HEK293 (cell line): ENCODE measurements at regions not wholly inside any gene's neighbourhood (a gene's known extent, or its start where the extent isn't known, plus 50 kb on each side); places are given as distances from the start of the nearest gene placed in this dataset.

Experiments
- CTCF ChIP-seq: fragments of 450-650 bp; formaldehyde crosslinking; IDR thresholded peaks from 2 replicates; pipeline ENCODE4 v1.5.1; 2016; ENCODE audit warnings: missing biosample characterization, missing genetic modification characterization
- HIC1 ChIP-seq: fragments of 450-650 bp; formaldehyde crosslinking; IDR thresholded peaks from 2 replicates; pipeline ENCODE4 v1.5.1; 2016; ENCODE audit warnings: missing biosample characterization, missing genetic modification characterization
- IKZF3 ChIP-seq: fragments of 450-650 bp; IDR thresholded peaks from 2 replicates; pipeline ENCODE4 v1.5.0; 2018; ENCODE audit warnings: missing biosample characterization, mild to moderate bottlenecking, missing genetic modification characterization, moderate library complexity
- MZF1 ChIP-seq: fragments of 450-650 bp; formaldehyde crosslinking; IDR thresholded peaks from 2 replicates; pipeline ENCODE4 v1.5.1; 2017; ENCODE audit warnings: missing biosample characterization, missing genetic modification characterization, borderline replicate concordance
- TRIM28 ChIP-seq: IDR thresholded peaks from 2 replicates; pipeline ENCODE4 v1.6.1; 2011; ENCODE audit warnings: low read length, control low read depth, borderline replicate concordance
- TSHZ1 ChIP-seq: fragments of 450-650 bp; formaldehyde crosslinking; IDR thresholded peaks from 2 replicates; pipeline ENCODE4 v1.5.1; 2016; ENCODE audit warnings: missing biosample characterization, missing genetic modification characterization, borderline replicate concordance
- WT1 ChIP-seq: fragments of 450-650 bp; formaldehyde crosslinking; IDR thresholded peaks from 2 replicates; pipeline ENCODE4 v1.5.1; 2016; ENCODE audit warnings: missing biosample characterization, missing genetic modification characterization
- ZNF132 ChIP-seq: fragments of 450-650 bp; formaldehyde crosslinking; IDR thresholded peaks from 2 replicates; pipeline ENCODE4 v1.5.1; 2017; ENCODE audit warnings: missing biosample characterization, missing genetic modification characterization, borderline replicate concordance
- ZNF133 ChIP-seq: fragments of 450-650 bp; formaldehyde crosslinking; IDR thresholded peaks from 2 replicates; pipeline ENCODE4 v1.5.1; 2016; ENCODE audit warnings: missing biosample characterization, missing genetic modification characterization
- ZNF555 ChIP-seq: fragments of 450-650 bp; formaldehyde crosslinking; conservative IDR thresholded peaks from 2 replicates; pipeline ENCODE4 v1.5.1; 2017; ENCODE audit warnings: missing biosample characterization, mild to moderate bottlenecking, missing genetic modification characterization, inconsistent platforms
- ZNF558 ChIP-seq: fragments of 450-650 bp; formaldehyde crosslinking; IDR thresholded peaks from 2 replicates; pipeline ENCODE4 v1.5.1; 2016; ENCODE audit warnings: missing biosample characterization, missing genetic modification characterization

- TF ChIP-seq HIC1 (tag by site-specific recombination): no peak
- TF ChIP-seq IKZF3 (tag by site-specific recombination): no peak
- TF ChIP-seq CTCF: no peak
- TF ChIP-seq TSHZ1 (tag by site-specific recombination): no peak
- TF ChIP-seq MZF1 (tag by site-specific recombination): no peak
- TF ChIP-seq TRIM28: no peak
- no peak for TF ChIP-seq ZNF555 (tag by site-specific recombination)
- no peak for TF ChIP-seq ZNF132
- TF ChIP-seq ZNF133 (tag by site-specific recombination): no peak
- TF ChIP-seq ZNF558 (tag by site-specific recombination): no peak
- TF ChIP-seq WT1 (tag by site-specific recombination): no peak
These were observed 442.9 kb upstream of the RASGEF1B start for GRCh38 chr4:81914623-81915022.
